OCI-LY1 (cell line): ENCODE measurements at regions not wholly inside any gene's neighbourhood (a gene's known extent, or its start where the extent isn't known, plus 50 kb on each side); places are given as distances from the start of the nearest gene placed in this dataset.

Experiments used
- H2AFZ ChIP-seq: fragments of 200-600 bp; sonication (generic), shearing (Covaris generic); 2 replicates; pipeline ENCODE4 v1.6.0; 2014; ENCODE audit warnings: antibody characterized with exemption, mild to moderate bottlenecking, low read length
- H3F3A ChIP-seq: fragments of 200-600 bp; sonication (generic), shearing (Covaris generic); 2 replicates; pipeline ENCODE4 v1.6.0; 2014; ENCODE audit warnings: mild to moderate bottlenecking, antibody characterized with exemption, low read length, moderate library complexity; ENCODE audit not compliant: insufficient read depth
- H3K27ac ChIP-seq: fragments of 200-600 bp; sonication (generic); 2 replicates; pipeline ENCODE4 v1.5.1; 2014; ENCODE audit warnings: low read length, mixed run types, mild to moderate bottlenecking, low read depth; ENCODE audit not compliant: poor library complexity, severe bottlenecking
- H3K27me3 ChIP-seq: fragments of 200-600 bp; sonication (generic); 2 replicates; pipeline ENCODE4 v1.6.0; 2014; ENCODE audit warnings: antibody characterized with exemption, mild to moderate bottlenecking, low read length, moderate library complexity; ENCODE audit not compliant: insufficient read depth
- H3K36me3 ChIP-seq: fragments of 200-600 bp; sonication (generic); 2 replicates; pipeline ENCODE4 v1.6.1; 2014; ENCODE audit warnings: mild to moderate bottlenecking, antibody characterized with exemption, low read length, moderate library complexity, mixed read lengths; ENCODE audit not compliant: insufficient read depth
- H3K4me1 ChIP-seq: fragments of 200-600 bp; sonication (generic); 2 replicates; pipeline ENCODE4 v1.5.1; 2014; ENCODE audit warnings: mild to moderate bottlenecking, low read length, moderate library complexity; ENCODE audit not compliant: insufficient read depth, severe bottlenecking
- H3K4me2 ChIP-seq: fragments of 200-600 bp; sonication (generic), shearing (Covaris generic); 2 replicates; pipeline ENCODE4 v1.6.1; 2014; ENCODE audit warnings: low read length
- H3K4me3 ChIP-seq: fragments of 200-600 bp; sonication (generic); 2 replicates; pipeline ENCODE4 v1.5.1; 2014; ENCODE audit warnings: low read length, low read depth, mild to moderate bottlenecking, mixed read lengths; ENCODE audit not compliant: poor library complexity, severe bottlenecking
- H3K79me2 ChIP-seq: fragments of 200-600 bp; shearing (Covaris generic); 2 replicates; pipeline ENCODE4 v1.6.1; 2016; ENCODE audit warnings: mixed run types, low read length, mixed read lengths; ENCODE audit not compliant: insufficient read depth
- H3K9ac ChIP-seq: fragments of 200-600 bp; sonication (generic), shearing (Covaris generic); 2 replicates; pipeline ENCODE4 v1.6.1; 2014; ENCODE audit warnings: mild to moderate bottlenecking, low read length, mixed read lengths
- H3K9me2 ChIP-seq: fragments of 200-600 bp; sonication (generic), shearing (Covaris generic); 2 replicates; pipeline ENCODE4 v1.6.1; 2014; ENCODE audit warnings: low read depth, mild to moderate bottlenecking, low read length, mixed read lengths
- H3K9me3 ChIP-seq: fragments of 200-600 bp; shearing (Covaris generic); 2 replicates; pipeline ENCODE4 v1.6.1; 2014; ENCODE audit warnings: low read length, mixed read lengths
- H4K20me1 ChIP-seq: fragments of 200-600 bp; sonication (generic), shearing (Covaris generic); 2 replicates; pipeline ENCODE4 v1.6.0; 2016; ENCODE audit warnings: mild to moderate bottlenecking, low read length; ENCODE audit not compliant: insufficient read depth
- EZH2 ChIP-seq: fragments of 200-600 bp; sonication (generic), shearing (Covaris generic); IDR thresholded peaks from 2 replicates; pipeline ENCODE4 v1.8.0; 2017; ENCODE audit warnings: borderline replicate concordance, mixed run types, mild to moderate bottlenecking, antibody characterized with exemption, low read length, moderate library complexity, mixed read lengths
- TF ChIP-seq, protein P1 (sequence below): fragments of 200-600 bp; sonication (generic), shearing (Covaris generic); IDR thresholded peaks from 2 replicates; pipeline ENCODE4 v1.5.1; 2017; ENCODE audit warnings: mild to moderate bottlenecking, antibody characterized with exemption, low read length, moderate library complexity, mixed read lengths

DNA sequence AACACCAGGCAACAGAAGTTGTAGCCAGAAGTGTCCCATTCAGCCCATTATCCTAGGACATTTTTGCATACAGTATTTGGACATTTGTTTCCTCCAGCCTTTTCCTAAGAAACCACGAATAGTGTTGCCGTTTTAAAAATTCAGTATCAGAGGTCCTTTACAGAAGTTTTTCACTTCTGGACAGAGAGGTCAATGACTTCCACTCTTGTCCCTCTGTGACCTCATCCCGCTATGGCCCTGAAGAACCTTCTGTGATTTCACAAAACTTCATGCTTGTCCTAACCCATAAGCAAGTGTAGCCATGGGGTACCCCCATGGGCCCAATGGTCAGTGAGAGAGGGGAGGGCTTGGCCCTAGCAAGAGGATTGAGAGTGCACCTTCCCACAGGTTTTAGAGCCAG, 364.8 kb downstream of the TNS3 start:
- H3K9ac ChIP-seq: no peak overlapping the region
- H3K9me3 ChIP-seq: no peaks in the 10 kb centered on the region
- no peaks in the 10 kb centered on the region for H4K20me1 ChIP-seq
- H3K79me2 ChIP-seq: no peaks in the 10 kb centered on the region
- no peaks in the 10 kb centered on the region for H3K4me1 ChIP-seq
- no peak overlapping the region for H2AFZ ChIP-seq
- no peak overlapping the region for H3K4me2 ChIP-seq
- no peak for TF ChIP-seq EZH2
- TF ChIP-seq, protein P1, sequence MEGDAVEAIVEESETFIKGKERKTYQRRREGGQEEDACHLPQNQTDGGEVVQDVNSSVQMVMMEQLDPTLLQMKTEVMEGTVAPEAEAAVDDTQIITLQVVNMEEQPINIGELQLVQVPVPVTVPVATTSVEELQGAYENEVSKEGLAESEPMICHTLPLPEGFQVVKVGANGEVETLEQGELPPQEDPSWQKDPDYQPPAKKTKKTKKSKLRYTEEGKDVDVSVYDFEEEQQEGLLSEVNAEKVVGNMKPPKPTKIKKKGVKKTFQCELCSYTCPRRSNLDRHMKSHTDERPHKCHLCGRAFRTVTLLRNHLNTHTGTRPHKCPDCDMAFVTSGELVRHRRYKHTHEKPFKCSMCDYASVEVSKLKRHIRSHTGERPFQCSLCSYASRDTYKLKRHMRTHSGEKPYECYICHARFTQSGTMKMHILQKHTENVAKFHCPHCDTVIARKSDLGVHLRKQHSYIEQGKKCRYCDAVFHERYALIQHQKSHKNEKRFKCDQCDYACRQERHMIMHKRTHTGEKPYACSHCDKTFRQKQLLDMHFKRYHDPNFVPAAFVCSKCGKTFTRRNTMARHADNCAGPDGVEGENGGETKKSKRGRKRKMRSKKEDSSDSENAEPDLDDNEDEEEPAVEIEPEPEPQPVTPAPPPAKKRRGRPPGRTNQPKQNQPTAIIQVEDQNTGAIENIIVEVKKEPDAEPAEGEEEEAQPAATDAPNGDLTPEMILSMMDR: no peak
- no peak overlapping the region for H3K4me3 ChIP-seq
- no peaks in the 10 kb centered on the region for H3K9me2 ChIP-seq
- no peak overlapping the region for H3K27ac ChIP-seq
- no peaks in the 10 kb centered on the region for H3K36me3 ChIP-seq
- no peaks in the 10 kb centered on the region for H3F3A ChIP-seq
- H3K27me3 ChIP-seq: peaks cover 6% of the 10 kb centered on the region; the same call in 1 of the 2 replicates

DNA sequence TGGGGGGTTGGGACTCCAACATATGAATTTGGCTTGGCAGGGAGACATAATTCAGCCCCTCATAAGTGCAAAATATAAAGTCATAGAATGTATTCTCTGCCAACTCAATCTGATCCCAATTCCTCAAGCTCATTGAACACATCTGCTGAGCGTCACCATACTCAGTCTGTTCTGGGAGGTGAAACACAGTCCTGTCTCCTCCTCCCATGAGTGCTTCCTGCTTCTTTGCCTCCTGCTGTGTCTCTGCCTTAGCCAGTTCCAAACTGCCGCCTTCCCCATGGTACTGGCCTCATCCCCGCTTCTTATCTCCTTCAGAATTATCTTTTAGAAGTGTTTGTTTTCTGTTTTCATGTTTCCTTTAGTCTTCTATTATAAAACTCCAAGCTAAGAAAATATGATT, 365.5 kb downstream of the TNS3 start:
- H3F3A ChIP-seq: no peaks in the 10 kb centered on the region
- no peak for TF ChIP-seq EZH2
- TF ChIP-seq, protein P1: no peak
- H3K4me2 ChIP-seq: no peak overlapping the region
- no peaks in the 10 kb centered on the region for H4K20me1 ChIP-seq
- H3K27me3 ChIP-seq: peaks cover 6% of the 10 kb centered on the region; the same call in 1 of the 2 replicates
- no peaks in the 10 kb centered on the region for H3K9me3 ChIP-seq
- H3K9ac ChIP-seq: no peak overlapping the region
- no peak overlapping the region for H3K4me3 ChIP-seq
- no peak overlapping the region for H2AFZ ChIP-seq
- no peaks in the 10 kb centered on the region for H3K9me2 ChIP-seq
- H3K27ac ChIP-seq: no peak overlapping the region
- no peaks in the 10 kb centered on the region for H3K4me1 ChIP-seq
- no peaks in the 10 kb centered on the region for H3K36me3 ChIP-seq
- H3K79me2 ChIP-seq: no peaks in the 10 kb centered on the region

DNA sequence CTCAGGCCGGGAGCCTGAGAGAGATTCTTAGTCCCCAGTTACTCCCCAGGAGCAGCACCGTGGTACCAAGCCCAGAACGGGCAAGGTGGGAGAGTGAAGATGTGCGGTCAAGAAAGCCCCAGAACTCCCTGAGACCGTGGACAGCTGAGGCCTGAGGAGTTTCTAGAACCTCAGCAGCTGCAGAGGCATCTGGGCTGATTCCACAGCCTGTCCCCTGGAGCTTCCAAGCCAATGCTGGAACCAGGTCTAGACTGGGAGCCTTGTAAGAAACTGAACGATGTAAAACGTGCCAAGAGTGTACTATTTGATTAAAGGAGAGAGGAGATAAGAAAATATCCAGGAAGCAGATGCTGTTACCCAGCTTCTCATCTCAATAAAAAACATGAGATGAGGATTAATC, 366.3 kb downstream of the TNS3 start:
- TF ChIP-seq, protein P1: no peak
- Histone ChIP-seq H3K36me3 (no peaks in the 10 kb centered on the region), H3K9me2 (no peaks in the 10 kb centered on the region), H3K4me2 (no peak overlapping the region), H2AFZ (no peak overlapping the region), H3K4me3 (no peak overlapping the region), H3K27me3 (peaks cover 6% of the 10 kb centered on the region; the same call in 1 of the 2 replicates), H3K79me2 (no peaks in the 10 kb centered on the region), H3K27ac (no peak overlapping the region), H3K4me1 (no peaks in the 10 kb centered on the region), H3F3A (no peaks in the 10 kb centered on the region), H3K9me3 (no peaks in the 10 kb centered on the region; the same call in 1 of the 2 replicates), H3K9ac (no peak overlapping the region), H4K20me1 (no peaks in the 10 kb centered on the region)
